Spleen (tissue), 7 donors: ENCODE measurements at regions not wholly inside any gene's neighbourhood (a gene's known extent, or its start where the extent isn't known, plus 50 kb on each side); places are given as distances from the start of the nearest gene placed in this dataset.

Source experiments
- POLR2A ChIP-seq, 3 donors: fragments of 450-650 bp; IDR thresholded peaks; one replicate each; pipeline ENCODE4 v1.5.1; 2017; ENCODE audit warnings: antibody characterized with exemption in 3 of 3, mild to moderate bottlenecking in 1 of 3
- POLR2AphosphoS5 ChIP-seq, 3 donors: sonication (generic); formaldehyde crosslinking; IDR thresholded peaks; one replicate each; pipeline ENCODE4 v1.5.1; 2017; ENCODE audit warnings: antibody characterized with exemption in 3 of 3
- TF ChIP-seq, protein P1 (sequence below), 11 experiments: fragments of 200-600 bp in 7 of 11; fragments of 450-650 bp in 4 of 11; sonication (generic) in 4 of 11; IDR thresholded peaks in 8 of 11; conservative IDR thresholded peaks in 3 of 11; 1 replicate in 7 of 11; 2 replicates in 4 of 11; pipeline versions ENCODE4 v1.4.0 to v1.8.0; 2016 to 2021; ENCODE audit warnings: antibody characterized with exemption in 11 of 11, inconsistent platforms in 4 of 11, mild to moderate bottlenecking in 1 of 11
- donor health status: DM: no; HTN: no; CAD: no; lungs with moderate emphysema.
- donor health status: DM: no; HTN: no; CAD: no.
- donor health status: DM: no; HTN: no; CAD: no.

DNA sequence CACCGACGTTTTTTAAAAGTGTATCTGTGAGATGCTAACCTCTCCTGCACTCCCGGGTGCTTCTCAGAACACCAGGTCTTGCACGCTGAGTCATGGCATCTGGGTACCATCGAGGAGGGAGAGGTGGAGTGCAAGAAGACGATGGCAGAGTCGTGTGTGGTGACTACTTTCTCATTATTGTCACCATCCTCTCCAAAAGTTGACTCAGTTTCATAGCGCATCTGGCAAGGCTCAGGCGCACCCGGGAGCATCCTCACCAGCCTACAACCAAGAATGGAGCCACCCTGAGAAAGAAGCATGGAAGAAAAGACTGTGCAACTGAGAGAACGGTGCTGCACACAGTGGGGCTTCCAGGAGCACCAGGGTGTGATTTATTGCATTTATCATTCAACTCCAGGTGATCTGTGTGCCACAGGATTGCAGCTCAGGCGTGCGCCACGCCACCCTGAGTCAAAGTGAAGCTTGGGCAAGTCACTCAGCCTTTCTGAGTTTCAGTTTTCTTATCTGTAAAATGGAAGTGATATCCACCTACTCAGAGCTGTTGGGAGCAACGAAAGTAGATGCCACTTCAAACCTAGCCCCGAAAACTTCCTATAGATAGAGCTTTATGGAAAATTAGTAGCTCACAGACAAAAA, 65.4 kb downstream of the LINC01488 start:
- TF ChIP-seq, protein P1, sequence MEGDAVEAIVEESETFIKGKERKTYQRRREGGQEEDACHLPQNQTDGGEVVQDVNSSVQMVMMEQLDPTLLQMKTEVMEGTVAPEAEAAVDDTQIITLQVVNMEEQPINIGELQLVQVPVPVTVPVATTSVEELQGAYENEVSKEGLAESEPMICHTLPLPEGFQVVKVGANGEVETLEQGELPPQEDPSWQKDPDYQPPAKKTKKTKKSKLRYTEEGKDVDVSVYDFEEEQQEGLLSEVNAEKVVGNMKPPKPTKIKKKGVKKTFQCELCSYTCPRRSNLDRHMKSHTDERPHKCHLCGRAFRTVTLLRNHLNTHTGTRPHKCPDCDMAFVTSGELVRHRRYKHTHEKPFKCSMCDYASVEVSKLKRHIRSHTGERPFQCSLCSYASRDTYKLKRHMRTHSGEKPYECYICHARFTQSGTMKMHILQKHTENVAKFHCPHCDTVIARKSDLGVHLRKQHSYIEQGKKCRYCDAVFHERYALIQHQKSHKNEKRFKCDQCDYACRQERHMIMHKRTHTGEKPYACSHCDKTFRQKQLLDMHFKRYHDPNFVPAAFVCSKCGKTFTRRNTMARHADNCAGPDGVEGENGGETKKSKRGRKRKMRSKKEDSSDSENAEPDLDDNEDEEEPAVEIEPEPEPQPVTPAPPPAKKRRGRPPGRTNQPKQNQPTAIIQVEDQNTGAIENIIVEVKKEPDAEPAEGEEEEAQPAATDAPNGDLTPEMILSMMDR (IDR thresholded peaks at IDR 0.05 in 8 of 11, conservative IDR thresholded peaks at IDR 0.05 in 3 of 11): no peak
- TF ChIP-seq POLR2A (IDR thresholded peaks at IDR 0.05): no peak
- no peak for TF ChIP-seq POLR2AphosphoS5 (IDR thresholded peaks at IDR 0.05)
